ENCODE measurements at regions not wholly inside any gene's neighbourhood (a gene's known extent, or its start where the extent isn't known, plus 50 kb on each side); places are given as distances from the start of the nearest gene placed in this dataset.

- H3K36me3 ChIP-seq (ENCODE audit: control insufficient read depth in 1 of 2, insufficient read depth in 2 of 2, low read length in 2 of 2) = no peaks in the 10 kb centered on the region
- intact Hi-C loops (cut with micrococcal nuclease) = no loop called here
- TF ChIP-seq JUND (IDR thresholded peaks at IDR 0.05) = no peak
- no peak for TF ChIP-seq ATF3 (IDR thresholded peaks at IDR 0.05)
- no peak for TF ChIP-seq ELF1 (IDR thresholded peaks at IDR 0.05; ENCODE audit: borderline replicate concordance, low read depth)
- no peak for TF ChIP-seq ZNF274 (IDR thresholded peaks at IDR 0.05; ENCODE audit: low read depth, low read length)
- TF ChIP-seq POLR2A (IDR thresholded peaks at IDR 0.05; ENCODE audit: borderline replicate concordance, extremely low read depth, insufficient read depth, insufficient read length) = no peak
- no peak for TF ChIP-seq REST (IDR thresholded peaks at IDR 0.05; ENCODE audit: low read depth)
- no peak for TF ChIP-seq SP1 (IDR thresholded peaks at IDR 0.05; ENCODE audit: low read depth)
- no peak for TF ChIP-seq YY1 (IDR thresholded peaks at IDR 0.05; ENCODE audit: extremely low read depth, insufficient replicate concordance, low read depth, low read length)
- no peak for TF ChIP-seq TCF7L2 (IDR thresholded peaks at IDR 0.05; ENCODE audit: borderline replicate concordance, extremely low read depth, insufficient read depth, insufficient read length)
- TF ChIP-seq CEBPB (IDR thresholded peaks at IDR 0.05; ENCODE audit: low read depth) = no peak
- no peak for TF ChIP-seq RAD21 (IDR thresholded peaks at IDR 0.05; ENCODE audit: low read depth)
- H3K79me2 ChIP-seq (ENCODE audit: insufficient read depth, low read length) = no peaks in the 10 kb centered on the region
- H3K9ac ChIP-seq (ENCODE audit: low read length) = no peak overlapping the region
- RAD21 ChIA-PET (ENCODE audit: low non-redundant PET in 1 of 2, low total read pairs in 2 of 2, uncharacterized antibody in 2 of 2, unreplicated experiment in 2 of 2) = no interaction called here
- H2AFZ ChIP-seq (ENCODE audit: low read depth, low read length, poor library complexity, severe bottlenecking) = no peak overlapping the region
- POLR2A ChIA-PET = no interaction called here
- BruUV-seq (replicated peaks) = no TSS peak
- no peak overlapping the region for H3K4me3 ChIP-seq (replicated peaks in 1 of 2; ENCODE audit: low read depth in 1 of 2, low read length in 2 of 2)
- no peak overlapping the region for H3K27ac ChIP-seq (ENCODE audit: low read depth, low read length)
- CTCF ChIA-PET = no interaction called here
- no peaks in the 10 kb centered on the region for H3K27me3 ChIP-seq (ENCODE audit: insufficient read depth, low read length)
- DNase-seq (ENCODE audit: low read depth, low spot score) (no peak), ATAC-seq (no peak)
- H3K9me2 ChIP-seq (ENCODE audit: insufficient read depth) = no peaks in the 10 kb centered on the region
- no peak overlapping the region for H3K4me2 ChIP-seq (ENCODE audit: low read length)
- H3K4me1 ChIP-seq (ENCODE audit: control insufficient read depth in 1 of 2, insufficient read depth in 2 of 2, low read length in 2 of 2) = no peaks in the 10 kb centered on the region
- H4K20me1 ChIP-seq (ENCODE audit: insufficient read depth) = no peaks in the 10 kb centered on the region
- H3K9me3 ChIP-seq (ENCODE audit: control insufficient read depth in 1 of 2, insufficient read depth in 1 of 2, low read depth in 1 of 2, low read length in 2 of 2) = peaks cover 5 to 13% of the 10 kb centered on the region in 2 experiments; a peak in 3 of 4 replicates
These were observed 476.3 kb downstream of the EPHA5 start for GRCh38 chr4:65193985-65194384.

All from HCT116 (cell line).